NB4 (cell line): ENCODE measurements at regions not wholly inside any gene's neighbourhood (a gene's known extent, or its start where the extent isn't known, plus 50 kb on each side); places are given as distances from the start of the nearest gene placed in this dataset.

Source experiments
- CTCF ChIP-seq: IDR thresholded peaks from one replicate; pipeline ENCODE4 v1.5.1; 2012; ENCODE audit warnings: low read depth, low read length
- MAX ChIP-seq: IDR thresholded peaks from 2 replicates; pipeline ENCODE4 v1.6.1; 2011; ENCODE audit warnings: low read depth, low read length
- MYC ChIP-seq: IDR thresholded peaks from 2 replicates; pipeline ENCODE4 v1.6.1; 2011; ENCODE audit warnings: low read depth, low read length
- POLR2A ChIP-seq: IDR thresholded peaks from 2 replicates; pipeline ENCODE4 v1.6.1; 2011; ENCODE audit warnings: mild to moderate bottlenecking; ENCODE audit not compliant: insufficient read length; ENCODE audit errors: extremely low read depth

- TF ChIP-seq CTCF (no peak), POLR2A (no peak), MAX (no peak), MYC (no peak)
These were observed 130.6 kb upstream of the BTG1 start for GRCh38 chr12:92276276-92276675.
